ENCODE measurements at regions not wholly inside any gene's neighbourhood (a gene's known extent, or its start where the extent isn't known, plus 50 kb on each side); places are given as distances from the start of the nearest gene placed in this dataset.

- TF ChIP-seq CTCF (IDR thresholded peaks at IDR 0.05 in 2 of 3, conservative IDR thresholded peaks at IDR 0.05 in 1 of 3; ENCODE audit: borderline replicate concordance in 1 of 3, insufficient read depth in 1 of 3, low read depth in 2 of 3, low read length in 2 of 3) (no peak), POLR2A (IDR thresholded peaks at IDR 0.05; ENCODE audit: borderline replicate concordance, extremely low read depth, insufficient read depth, insufficient read length) (no peak), YY1 (IDR thresholded peaks at IDR 0.05; ENCODE audit: extremely low read depth, insufficient replicate concordance, low read depth, low read length) (no peak), SIN3A (IDR thresholded peaks at IDR 0.05; ENCODE audit: low read depth) (no peak)
Measured at GRCh38 chr1:30589083-30589482, 134.3 kb downstream of the MATN1 start.

Data from HCT116 (cell line).